CD14-positive monocyte (primary cell): ENCODE measurements at regions not wholly inside any gene's neighbourhood (a gene's known extent, or its start where the extent isn't known, plus 50 kb on each side); places are given as distances from the start of the nearest gene placed in this dataset.

ENCODE experiments used
- DNase-seq, 3 donors: peaks; one replicate each; pipeline ENCODE4 v3.0.0-alpha.2; 2011 to 2022
- H2AFZ ChIP-seq: 2 replicates; pipeline ENCODE4 v1.6.0; 2012; ENCODE audit warnings: mild to moderate bottlenecking, low read depth, low read length, inconsistent platforms; ENCODE audit not compliant: insufficient read depth, poor library complexity, severe bottlenecking
- H3K27ac ChIP-seq, 2 donors: 1 replicate in 1 of 2; 2 replicates in 1 of 2; pipeline ENCODE4 v1.5.1; 2012 to 2013; ENCODE audit warnings: low read length in 2 of 2, control low read depth in 1 of 2, inconsistent platforms in 1 of 2, low read depth in 1 of 2, mild to moderate bottlenecking in 1 of 2
- H3K27me3 ChIP-seq, 2 donors: one replicate each; pipeline versions ENCODE4 v1.6.0 to v1.6.1; 2011 to 2013; ENCODE audit warnings: low read length in 2 of 2; ENCODE audit not compliant: control insufficient read depth in 2 of 2, insufficient read depth in 2 of 2
- H3K36me3 ChIP-seq, 2 donors: replicated peaks in 1 of 2; 1 replicate in 1 of 2; 2 replicates in 1 of 2; pipeline versions ENCODE4 v1.5.1 to v1.6.1; 2012 to 2013; ENCODE audit warnings: low read length in 2 of 2, control low read depth in 1 of 2, inconsistent platforms in 1 of 2, mild to moderate bottlenecking in 1 of 2; ENCODE audit not compliant: insufficient read depth in 2 of 2, control insufficient read depth in 1 of 2
- H3K4me1 ChIP-seq, 2 donors: 1 replicate in 1 of 2; 2 replicates in 1 of 2; pipeline versions ENCODE4 v1.5.1 to v1.6.1; 2012 to 2013; ENCODE audit warnings: low read length in 2 of 2, control low read depth in 1 of 2, inconsistent platforms in 1 of 2, mild to moderate bottlenecking in 1 of 2, moderate library complexity in 1 of 2; ENCODE audit not compliant: insufficient read depth in 2 of 2, control insufficient read depth in 1 of 2
- H3K4me2 ChIP-seq: replicated peaks from 2 replicates; pipeline ENCODE3; 2012; ENCODE audit warnings: low read length, moderate library complexity, mild to moderate bottlenecking; ENCODE audit not compliant: poor library complexity, severe bottlenecking; ENCODE audit errors: extremely low read depth
- H3K4me3 ChIP-seq, 3 experiments: fragments of 200-600 bp in 1 of 3; sonication (generic) in 1 of 3; replicated peaks in 1 of 3; 1 replicate in 2 of 3; 2 replicates in 1 of 3; pipeline ENCODE4 v1.5.1; 2011 to 2013; ENCODE audit warnings: low read length in 3 of 3, mild to moderate bottlenecking in 3 of 3, control low read depth in 2 of 3, low read depth in 2 of 3, inconsistent platforms in 1 of 3, moderate library complexity in 1 of 3
- H3K79me2 ChIP-seq: 2 replicates; pipeline ENCODE4 v1.6.0; 2012; ENCODE audit warnings: mild to moderate bottlenecking, control low read depth, inconsistent platforms, low read length, moderate library complexity; ENCODE audit not compliant: insufficient read depth
- H3K9ac ChIP-seq: 2 replicates; pipeline ENCODE4 v1.6.0; 2017; ENCODE audit warnings: low read length, mild to moderate bottlenecking; ENCODE audit not compliant: insufficient read depth, poor library complexity, severe bottlenecking
- H3K9me3 ChIP-seq, 2 donors: replicated peaks in 1 of 2; 1 replicate in 1 of 2; 2 replicates in 1 of 2; pipeline versions ENCODE4 v1.5.1 to v1.6.1; 2012 to 2013; ENCODE audit warnings: low read length in 2 of 2, control low read depth in 1 of 2; ENCODE audit not compliant: control insufficient read depth in 1 of 2, insufficient read depth in 1 of 2
- H4K20me1 ChIP-seq: 2 replicates; pipeline ENCODE4 v1.6.0; 2012; ENCODE audit warnings: mild to moderate bottlenecking, low read length, control low read depth, moderate library complexity; ENCODE audit not compliant: insufficient read depth
- H3K27ac Mint-ChIP-seq, 7 donors: one replicate each; pipeline ENCODE4 v1.8.0; 2020; ENCODE audit warnings: mild to moderate bottlenecking in 7 of 7, mixed read lengths in 7 of 7, moderate library complexity in 6 of 7, inconsistent platforms in 2 of 7
- H3K27me3 Mint-ChIP-seq, 3 donors: one replicate each; pipeline ENCODE4 v1.8.0; 2021 to 2022; ENCODE audit warnings: low read depth in 3 of 3, mild to moderate bottlenecking in 3 of 3, mixed read lengths in 3 of 3, moderate library complexity in 3 of 3, inconsistent platforms in 1 of 3
- H3K36me3 Mint-ChIP-seq, 2 donors: one replicate each; pipeline ENCODE4 v1.8.0; 2020; ENCODE audit warnings: mixed read lengths in 2 of 2, inconsistent platforms in 1 of 2, mild to moderate bottlenecking in 1 of 2
- H3K4me1 Mint-ChIP-seq: one replicate; pipeline ENCODE4 v1.8.0; 2020; ENCODE audit warnings: mild to moderate bottlenecking, mixed read lengths
- H3K4me3 Mint-ChIP-seq, 2 donors: one replicate each; pipeline ENCODE4 v1.8.0; 2020; ENCODE audit warnings: mild to moderate bottlenecking in 2 of 2, mixed read lengths in 2 of 2, moderate library complexity in 1 of 2
- H3K9me3 Mint-ChIP-seq, 7 donors: one replicate each; pipeline ENCODE4 v1.8.0; 2020 to 2022; ENCODE audit warnings: mixed read lengths in 7 of 7, mild to moderate bottlenecking in 6 of 7, moderate library complexity in 6 of 7, inconsistent platforms in 2 of 7
- WGBS: methylation state at CpG from one replicate; pipeline ENCODE4 v1.1.5; 2013; ENCODE audit warnings: missing lambda C conversion rate; ENCODE audit not compliant: insufficient coverage; 5-methylcytosine and 5-hydroxymethylcytosine counted together
- intact Hi-C, 2 donors: fragments of 100-400 bp; cut with micrococcal nuclease; formaldehyde crosslinking; loops; one replicate each; pipeline versions ENCODE4 v1.15.0 to v1.15.1; 2023
- TF ChIP-seq, protein P1 (sequence below): fragments of 200-600 bp; IDR thresholded peaks from one replicate; pipeline ENCODE4 v1.8.0; 2022; ENCODE audit warnings: antibody characterized with exemption, mild to moderate bottlenecking

DNA sequence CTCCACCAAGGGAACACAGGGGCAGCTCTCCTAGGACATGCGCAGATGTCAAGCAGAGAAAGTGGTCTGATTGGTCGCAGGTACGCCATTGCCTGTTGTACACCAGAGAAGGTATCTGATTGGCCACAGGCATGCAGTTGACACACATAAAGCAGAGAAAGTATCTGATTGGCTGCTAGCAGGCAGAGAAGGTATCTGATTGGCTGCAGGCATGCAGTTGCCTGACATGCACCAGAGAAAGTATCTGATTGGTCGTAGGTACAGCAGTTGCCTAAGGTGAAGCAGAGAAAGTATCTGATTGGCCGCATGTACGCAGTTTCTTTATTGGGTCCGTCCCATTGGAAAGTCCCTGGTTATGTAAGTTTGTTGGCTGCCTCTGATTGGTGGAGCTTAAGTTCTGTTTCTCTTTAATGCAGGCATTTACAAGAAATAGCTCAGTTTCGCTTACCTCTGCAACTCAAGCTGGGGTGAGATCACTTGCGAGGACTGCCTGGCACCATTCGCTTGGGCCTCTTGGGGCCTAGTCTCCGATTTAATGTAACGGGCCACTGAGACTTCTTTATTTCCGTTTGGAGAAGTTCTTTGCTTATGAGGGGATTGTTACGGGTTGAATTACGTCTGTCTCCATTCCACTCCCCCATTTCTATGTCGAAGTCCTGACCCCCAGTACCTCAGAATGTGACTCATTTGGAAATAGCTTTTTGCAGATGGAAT, 74.2 kb downstream of the SIK1 start:
- TF ChIP-seq, protein P1, sequence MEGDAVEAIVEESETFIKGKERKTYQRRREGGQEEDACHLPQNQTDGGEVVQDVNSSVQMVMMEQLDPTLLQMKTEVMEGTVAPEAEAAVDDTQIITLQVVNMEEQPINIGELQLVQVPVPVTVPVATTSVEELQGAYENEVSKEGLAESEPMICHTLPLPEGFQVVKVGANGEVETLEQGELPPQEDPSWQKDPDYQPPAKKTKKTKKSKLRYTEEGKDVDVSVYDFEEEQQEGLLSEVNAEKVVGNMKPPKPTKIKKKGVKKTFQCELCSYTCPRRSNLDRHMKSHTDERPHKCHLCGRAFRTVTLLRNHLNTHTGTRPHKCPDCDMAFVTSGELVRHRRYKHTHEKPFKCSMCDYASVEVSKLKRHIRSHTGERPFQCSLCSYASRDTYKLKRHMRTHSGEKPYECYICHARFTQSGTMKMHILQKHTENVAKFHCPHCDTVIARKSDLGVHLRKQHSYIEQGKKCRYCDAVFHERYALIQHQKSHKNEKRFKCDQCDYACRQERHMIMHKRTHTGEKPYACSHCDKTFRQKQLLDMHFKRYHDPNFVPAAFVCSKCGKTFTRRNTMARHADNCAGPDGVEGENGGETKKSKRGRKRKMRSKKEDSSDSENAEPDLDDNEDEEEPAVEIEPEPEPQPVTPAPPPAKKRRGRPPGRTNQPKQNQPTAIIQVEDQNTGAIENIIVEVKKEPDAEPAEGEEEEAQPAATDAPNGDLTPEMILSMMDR: no peak

DNA sequence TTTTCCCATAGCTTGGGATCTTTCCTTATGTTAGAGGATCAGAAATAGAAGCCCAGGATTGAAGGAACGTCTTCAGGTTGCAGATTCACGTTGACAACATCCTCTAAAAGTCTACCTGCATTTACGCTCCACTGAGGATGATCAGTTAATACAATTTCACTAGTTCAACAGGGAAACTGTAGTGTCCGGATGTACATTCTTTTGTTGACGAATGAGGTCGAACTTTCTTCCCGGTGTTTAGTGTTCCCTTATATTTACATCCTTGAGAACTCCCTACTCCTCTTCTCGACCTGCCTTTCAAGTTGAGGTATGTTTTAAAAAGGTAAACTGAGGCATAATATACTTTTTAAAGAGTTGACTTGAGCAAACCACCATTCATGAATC, 74.8 kb downstream of the SIK1 start:
- Histone ChIP-seq H3K9me3 (no peaks in the 10 kb centered on the region), H2AFZ (no peak overlapping the region), H3K4me2 (no peak overlapping the region), H3K4me1 (peaks cover 9 to 13% of the 10 kb centered on the region in 2 donors), H3K9ac (no peak overlapping the region), H3K27me3 (no peaks in the 10 kb centered on the region), H3K36me3 (no peaks in the 10 kb centered on the region), H4K20me1 (no peaks in the 10 kb centered on the region), H3K79me2 (no peaks in the 10 kb centered on the region), H3K27ac (no peak overlapping the region), H3K4me3 (no peak overlapping the region)
- Mint-ChIP-seq H3K27ac (peak overlapping the region in 3 of 7 donors; percentile 28 to 65 (median 64)), H3K4me1 (peaks cover 24% of the 10 kb centered on the region), H3K4me3 (no peak overlapping the region), H3K36me3 (no peaks in the 10 kb centered on the region), H3K9me3 (peaks cover 0 to 2% (median 0%) of the 10 kb centered on the region in 7 donors), H3K27me3 (peaks cover 0 to 3% (median 0%) of the 10 kb centered on the region in 3 donors)
- no peak for DNase-seq
- WGBS: 100% methylated on average over 1 of the region's 8 CpGs
- intact Hi-C loops: loop anchor here (5.0 to 10.0 kb wide), 2 partner anchors 35 to 293 kb away; no protein-coding TSS in a partner anchor
- TF ChIP-seq, protein P1: no peak

More for the DNA sequence above, 74.2 kb downstream of the SIK1 start:
- peak; percentile 57 to 82 (median 61) for DNase-seq
- Histone ChIP-seq H3K9me3 (no peaks in the 10 kb centered on the region), H3K79me2 (no peaks in the 10 kb centered on the region), H3K27me3 (no peaks in the 10 kb centered on the region), H3K9ac (no peak overlapping the region), H3K4me2 (no peak overlapping the region), H3K36me3 (no peaks in the 10 kb centered on the region), H3K4me1 (peaks cover 9 to 13% of the 10 kb centered on the region in 2 donors), H3K27ac (peak overlapping the region in 1 of 2 donors; percentile 26), H4K20me1 (no peaks in the 10 kb centered on the region), H3K4me3 (no peak overlapping the region), H2AFZ (no peak overlapping the region)
- peaks cover 0 to 2% (median 0%) of the 10 kb centered on the region in 7 donors for H3K9me3 Mint-ChIP-seq
- WGBS: 98% methylated on average over 9 of the region's 16 CpGs
- H3K27me3 Mint-ChIP-seq: peaks cover 0 to 3% (median 0%) of the 10 kb centered on the region in 3 donors
- H3K4me3 Mint-ChIP-seq: no peak overlapping the region
- no peaks in the 10 kb centered on the region for H3K36me3 Mint-ChIP-seq
- peak overlapping the region in 5 of 7 donors; percentile 51 to 84 (median 75) for H3K27ac Mint-ChIP-seq
- intact Hi-C loops: loop anchor here (5.0 to 10.0 kb wide), 2 partner anchors 35 to 292 kb away; no protein-coding TSS in a partner anchor
- peaks cover 20% of the 10 kb centered on the region for H3K4me1 Mint-ChIP-seq
